ENCODE measurements at regions not wholly inside any gene's neighbourhood (a gene's known extent, or its start where the extent isn't known, plus 50 kb on each side); places are given as distances from the start of the nearest gene placed in this dataset.

DNA sequence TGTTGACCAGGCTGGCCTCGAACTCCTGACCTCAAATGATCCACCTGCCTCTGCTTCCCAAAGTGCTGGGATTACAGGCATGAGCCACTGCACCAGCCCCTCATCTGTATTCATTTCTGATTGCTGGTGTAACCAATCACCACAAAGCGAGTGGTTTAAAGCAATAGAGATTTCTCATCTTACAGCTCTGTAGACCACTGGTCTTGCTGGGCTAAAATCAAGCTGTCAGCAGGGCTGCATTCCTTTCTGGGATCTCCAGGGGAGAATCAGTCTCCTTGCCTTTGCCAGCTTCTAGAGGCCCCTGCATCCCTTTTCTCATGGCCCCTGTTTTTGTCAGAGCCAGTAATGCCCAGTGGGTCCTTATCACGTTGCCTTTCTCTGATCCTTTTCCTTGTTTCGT lies 49.9 kb upstream of the PMEPA1 start:
- TF ChIP-seq MYC (IDR thresholded peaks at IDR 0.05; ENCODE audit: insufficient read depth, insufficient read length, insufficient replicate concordance, low read length, severe bottlenecking) (no peak), EZH2 (IDR thresholded peaks at IDR 0.05; ENCODE audit: borderline replicate concordance, control insufficient read depth, low read depth, low read length) (no peak), ATF7 (IDR thresholded peaks at IDR 0.05; ENCODE audit: low read depth) (no peak), CHD2 (IDR thresholded peaks at IDR 0.05; ENCODE audit: borderline replicate concordance, low read depth, low read length) (no peak), CREB1 (IDR thresholded peaks at IDR 0.05; ENCODE audit: low read depth) (no peak), GATAD2B (conservative IDR thresholded peaks at IDR 0.05; ENCODE audit: low read depth) (no peak), RCOR1 (conservative IDR thresholded peaks at IDR 0.05; ENCODE audit: low read depth, low read length) (no peak), TAF1 (IDR thresholded peaks at IDR 0.05; ENCODE audit: borderline replicate concordance, low read depth, low read length) (no peak), IKZF1 (conservative IDR thresholded peaks at IDR 0.05) (no peak), RBBP5 (conservative IDR thresholded peaks at IDR 0.05) (no peak)
- TF ChIP-seq, protein P1, sequence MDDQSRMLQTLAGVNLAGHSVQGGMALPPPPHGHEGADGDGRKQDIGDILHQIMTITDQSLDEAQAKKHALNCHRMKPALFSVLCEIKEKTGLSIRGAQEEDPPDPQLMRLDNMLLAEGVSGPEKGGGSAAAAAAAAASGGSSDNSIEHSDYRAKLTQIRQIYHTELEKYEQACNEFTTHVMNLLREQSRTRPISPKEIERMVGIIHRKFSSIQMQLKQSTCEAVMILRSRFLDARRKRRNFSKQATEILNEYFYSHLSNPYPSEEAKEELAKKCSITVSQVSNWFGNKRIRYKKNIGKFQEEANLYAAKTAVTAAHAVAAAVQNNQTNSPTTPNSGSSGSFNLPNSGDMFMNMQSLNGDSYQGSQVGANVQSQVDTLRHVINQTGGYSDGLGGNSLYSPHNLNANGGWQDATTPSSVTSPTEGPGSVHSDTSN (IDR thresholded peaks at IDR 0.05; ENCODE audit: insufficient replicate concordance, low read depth, low read length), result no peak
- TF ChIP-seq, protein P2, sequence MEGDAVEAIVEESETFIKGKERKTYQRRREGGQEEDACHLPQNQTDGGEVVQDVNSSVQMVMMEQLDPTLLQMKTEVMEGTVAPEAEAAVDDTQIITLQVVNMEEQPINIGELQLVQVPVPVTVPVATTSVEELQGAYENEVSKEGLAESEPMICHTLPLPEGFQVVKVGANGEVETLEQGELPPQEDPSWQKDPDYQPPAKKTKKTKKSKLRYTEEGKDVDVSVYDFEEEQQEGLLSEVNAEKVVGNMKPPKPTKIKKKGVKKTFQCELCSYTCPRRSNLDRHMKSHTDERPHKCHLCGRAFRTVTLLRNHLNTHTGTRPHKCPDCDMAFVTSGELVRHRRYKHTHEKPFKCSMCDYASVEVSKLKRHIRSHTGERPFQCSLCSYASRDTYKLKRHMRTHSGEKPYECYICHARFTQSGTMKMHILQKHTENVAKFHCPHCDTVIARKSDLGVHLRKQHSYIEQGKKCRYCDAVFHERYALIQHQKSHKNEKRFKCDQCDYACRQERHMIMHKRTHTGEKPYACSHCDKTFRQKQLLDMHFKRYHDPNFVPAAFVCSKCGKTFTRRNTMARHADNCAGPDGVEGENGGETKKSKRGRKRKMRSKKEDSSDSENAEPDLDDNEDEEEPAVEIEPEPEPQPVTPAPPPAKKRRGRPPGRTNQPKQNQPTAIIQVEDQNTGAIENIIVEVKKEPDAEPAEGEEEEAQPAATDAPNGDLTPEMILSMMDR (IDR thresholded peaks at IDR 0.05 in 2 of 3, conservative IDR thresholded peaks at IDR 0.05 in 1 of 3; ENCODE audit: control insufficient read depth in 2 of 3, extremely low read depth in 1 of 3, insufficient read depth in 1 of 3, low read depth in 3 of 3, low read length in 3 of 3), result no peak
- TF ChIP-seq, protein P3, sequence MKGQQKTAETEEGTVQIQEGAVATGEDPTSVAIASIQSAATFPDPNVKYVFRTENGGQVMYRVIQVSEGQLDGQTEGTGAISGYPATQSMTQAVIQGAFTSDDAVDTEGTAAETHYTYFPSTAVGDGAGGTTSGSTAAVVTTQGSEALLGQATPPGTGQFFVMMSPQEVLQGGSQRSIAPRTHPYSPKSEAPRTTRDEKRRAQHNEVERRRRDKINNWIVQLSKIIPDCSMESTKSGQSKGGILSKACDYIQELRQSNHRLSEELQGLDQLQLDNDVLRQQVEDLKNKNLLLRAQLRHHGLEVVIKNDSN (IDR thresholded peaks at IDR 0.05; ENCODE audit: borderline replicate concordance, extremely low read length, insufficient read depth, low read depth, low read length), result no peak

Measured in GM12878 (cell line).